ENCODE measurements at regions not wholly inside any gene's neighbourhood (a gene's known extent, or its start where the extent isn't known, plus 50 kb on each side); places are given as distances from the start of the nearest gene placed in this dataset.

- TF ChIP-seq, protein P1, sequence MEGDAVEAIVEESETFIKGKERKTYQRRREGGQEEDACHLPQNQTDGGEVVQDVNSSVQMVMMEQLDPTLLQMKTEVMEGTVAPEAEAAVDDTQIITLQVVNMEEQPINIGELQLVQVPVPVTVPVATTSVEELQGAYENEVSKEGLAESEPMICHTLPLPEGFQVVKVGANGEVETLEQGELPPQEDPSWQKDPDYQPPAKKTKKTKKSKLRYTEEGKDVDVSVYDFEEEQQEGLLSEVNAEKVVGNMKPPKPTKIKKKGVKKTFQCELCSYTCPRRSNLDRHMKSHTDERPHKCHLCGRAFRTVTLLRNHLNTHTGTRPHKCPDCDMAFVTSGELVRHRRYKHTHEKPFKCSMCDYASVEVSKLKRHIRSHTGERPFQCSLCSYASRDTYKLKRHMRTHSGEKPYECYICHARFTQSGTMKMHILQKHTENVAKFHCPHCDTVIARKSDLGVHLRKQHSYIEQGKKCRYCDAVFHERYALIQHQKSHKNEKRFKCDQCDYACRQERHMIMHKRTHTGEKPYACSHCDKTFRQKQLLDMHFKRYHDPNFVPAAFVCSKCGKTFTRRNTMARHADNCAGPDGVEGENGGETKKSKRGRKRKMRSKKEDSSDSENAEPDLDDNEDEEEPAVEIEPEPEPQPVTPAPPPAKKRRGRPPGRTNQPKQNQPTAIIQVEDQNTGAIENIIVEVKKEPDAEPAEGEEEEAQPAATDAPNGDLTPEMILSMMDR (IDR thresholded peaks at IDR 0.05; ENCODE audit: borderline replicate concordance, extremely low read depth, low read length, poor library complexity, severe bottlenecking), result no peak
- TF ChIP-seq EZH2 (IDR thresholded peaks at IDR 0.05; ENCODE audit: borderline replicate concordance, low read depth, low read length, severe bottlenecking), result no peak
Measured at GRCh38 chr10:132136097-132136521, 50.6 kb upstream of the DPYSL4 start.

Measured in DND-41 (cell line).